Anterior cingulate cortex (tissue), 58 donors: ENCODE measurements at regions not wholly inside any gene's neighbourhood (a gene's known extent, or its start where the extent isn't known, plus 50 kb on each side); places are given as distances from the start of the nearest gene placed in this dataset.

Source experiments
- DNase-seq, 58 donors: peaks; one replicate each; lab custom pipeline; 2025; lab: John Stamatoyannopoulos, UW

DNA sequence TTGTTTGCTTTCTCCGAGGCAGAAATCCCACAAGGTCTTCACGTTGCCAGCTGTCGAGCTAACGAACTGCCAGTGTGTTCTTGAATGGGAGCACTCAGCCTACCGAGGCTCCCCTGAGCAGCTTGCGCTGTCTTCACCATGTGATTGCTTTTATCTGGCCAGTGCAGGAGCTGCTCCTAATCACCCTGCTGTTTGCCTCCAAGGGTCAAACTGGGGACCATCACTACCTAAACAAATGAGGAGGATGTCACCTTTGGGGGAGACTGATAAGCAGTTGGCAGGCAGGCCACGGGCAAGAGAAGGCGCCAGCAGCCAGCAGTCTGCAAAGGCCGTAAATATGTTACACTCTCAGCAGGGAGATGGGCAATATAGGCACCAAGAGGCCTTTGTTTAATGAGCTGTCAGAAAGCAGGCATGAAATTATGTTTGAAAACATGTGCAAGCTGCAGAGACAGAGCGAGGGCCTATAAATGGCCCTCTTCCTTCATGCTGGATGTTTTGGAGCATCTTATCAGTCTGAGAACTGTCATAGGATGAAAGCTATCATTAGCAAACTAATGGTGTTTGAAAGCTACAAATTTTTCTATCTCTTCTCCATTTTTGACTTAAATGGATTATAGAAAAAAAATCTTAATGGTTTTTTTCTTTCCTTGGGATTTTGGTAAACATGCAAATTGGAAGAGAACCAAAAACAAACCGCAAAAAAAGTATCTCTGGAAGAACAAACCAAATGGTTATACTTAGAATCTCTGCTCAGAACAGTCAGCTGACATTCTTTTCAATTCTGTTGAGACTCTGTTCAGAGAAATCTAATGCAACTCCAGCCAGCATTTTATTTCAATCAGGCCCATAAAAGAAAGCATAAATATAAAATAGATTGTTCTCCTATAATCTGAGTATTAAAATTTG is 267.3 kb upstream of the NPVF start:
- DNase-seq, result peak in 6 of 58 donors; percentile 2 to 11 (median 8)

- DNase-seq, result peak in 1 of 58 donors; percentile 2
These were observed 268.4 kb upstream of the NPVF start for GRCh38 chr7:25496476-25497368.

GRCh38 chr7:25500393-25500921 is 272.2 kb upstream of the NPVF start:
- no peak for DNase-seq

DNA sequence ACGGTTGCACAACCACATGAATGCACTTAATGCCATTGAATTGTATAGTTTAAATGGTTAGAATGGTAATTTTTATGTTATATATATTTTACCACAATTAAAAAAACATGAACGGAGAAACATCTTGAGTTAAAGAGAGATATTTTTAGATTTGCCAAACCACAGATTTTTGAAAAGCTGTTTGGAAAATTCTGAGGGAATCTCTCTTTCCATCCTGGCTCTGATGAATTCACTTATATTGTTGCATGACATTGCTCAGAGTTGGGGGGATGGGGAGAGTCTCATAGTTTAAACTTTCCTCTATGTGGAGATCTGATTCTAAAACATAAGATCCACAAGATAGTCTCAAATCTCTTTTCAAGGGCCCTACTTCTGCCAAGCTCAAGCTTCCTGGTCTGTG is 275.0 kb upstream of the NPVF start:
- DNase-seq, result no peak

GRCh38 chr7:25512061-25512687 is 283.9 kb upstream of the NPVF start:
- DNase-seq, result no peak

DNA sequence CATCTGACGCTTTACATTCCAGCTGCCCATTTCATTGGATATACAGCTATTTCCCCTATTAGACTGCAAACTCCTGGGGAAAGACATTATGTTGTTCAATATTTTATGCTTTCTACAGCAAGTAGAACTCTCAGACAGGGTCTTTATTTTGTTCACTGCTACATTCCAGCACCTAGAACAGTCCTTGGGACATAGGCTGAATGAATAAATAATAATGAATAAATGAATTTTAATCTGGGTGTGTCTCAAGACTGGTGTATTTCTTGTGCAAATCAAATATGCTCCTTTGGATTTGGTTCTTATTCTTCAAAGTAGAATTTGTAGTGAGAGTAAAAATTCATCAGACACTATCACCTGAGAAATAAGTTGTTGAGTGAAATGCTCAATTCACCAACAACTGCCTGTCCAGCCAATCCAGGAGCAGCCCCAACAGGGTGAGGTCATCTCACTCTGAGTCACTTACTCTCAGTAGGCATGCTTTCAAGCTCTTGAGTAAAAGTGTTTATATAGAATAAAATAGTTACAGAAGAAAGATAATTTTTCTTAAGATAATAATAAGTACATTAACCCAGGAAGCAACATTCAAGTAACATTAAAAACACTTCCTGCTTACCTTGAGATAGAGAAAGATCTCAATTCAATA is 287.5 kb upstream of the NPVF start:
- DNase-seq, result no peak

DNA sequence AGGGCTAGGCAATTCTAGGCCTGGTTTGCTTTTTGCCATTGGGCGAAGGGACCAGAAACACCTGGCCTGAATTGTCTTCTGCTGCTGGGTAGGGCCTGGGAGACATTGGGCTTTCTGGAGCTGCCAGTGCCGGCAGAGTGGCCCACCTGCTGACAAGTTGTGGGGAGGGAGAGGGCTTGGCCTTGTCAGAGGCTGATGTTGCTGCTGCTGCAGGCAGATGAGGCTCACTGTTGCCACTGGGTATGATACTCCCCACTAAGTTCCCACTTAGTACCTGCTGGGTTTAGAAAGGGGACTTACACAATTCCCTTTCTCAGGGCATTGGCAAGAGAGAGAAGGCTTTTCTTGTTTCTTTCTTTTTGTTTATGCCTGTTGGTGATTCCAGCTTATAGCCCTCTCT is 289.6 kb upstream of the NPVF start:
- DNase-seq, result no peak

- DNase-seq, result no peak
These were observed 291.7 kb upstream of the NPVF start for GRCh38 chr7:25520017-25520416.

DNA sequence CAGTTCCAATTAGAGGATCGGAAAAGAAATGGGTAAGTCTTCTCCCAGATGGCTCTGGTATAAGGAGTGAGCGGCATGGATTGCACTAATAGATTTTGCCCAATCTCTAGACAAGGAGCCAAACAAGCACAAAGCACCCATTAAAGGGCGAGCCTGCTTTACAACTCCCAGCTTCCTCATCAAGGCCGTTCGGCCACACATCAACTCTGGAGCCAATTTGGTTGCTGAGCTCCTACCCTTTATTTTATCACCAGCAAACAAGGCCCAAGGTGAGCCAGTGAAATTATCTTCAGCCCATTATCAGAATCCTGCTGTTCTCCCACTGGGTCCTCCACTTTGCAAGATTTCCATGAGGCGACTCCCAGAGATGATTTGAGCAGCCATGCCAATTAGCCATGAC is 292.2 kb upstream of the NPVF start:
- no peak for DNase-seq

GRCh38 chr7:25521236-25521635 is 292.9 kb upstream of the NPVF start:
- no peak for DNase-seq

DNA sequence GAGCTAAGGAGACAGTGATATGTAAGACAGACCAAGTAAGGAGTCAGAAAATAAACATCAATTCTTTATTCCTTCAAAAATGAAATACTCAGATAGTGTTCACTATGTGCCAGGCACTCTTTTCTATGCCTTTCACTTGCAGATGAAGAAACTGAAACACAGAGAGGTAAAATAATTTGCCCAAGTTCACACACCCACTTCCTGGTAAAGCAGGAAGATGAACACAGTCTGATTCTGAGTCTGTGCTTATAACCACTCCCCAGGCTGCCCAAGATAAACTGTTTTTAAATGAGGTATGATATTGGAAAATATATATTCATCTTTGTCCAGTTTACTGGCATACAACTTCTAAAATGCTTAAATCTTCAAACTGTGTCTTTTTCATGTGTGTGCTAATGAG is 294.4 kb upstream of the NPVF start:
- DNase-seq, result no peak

DNA sequence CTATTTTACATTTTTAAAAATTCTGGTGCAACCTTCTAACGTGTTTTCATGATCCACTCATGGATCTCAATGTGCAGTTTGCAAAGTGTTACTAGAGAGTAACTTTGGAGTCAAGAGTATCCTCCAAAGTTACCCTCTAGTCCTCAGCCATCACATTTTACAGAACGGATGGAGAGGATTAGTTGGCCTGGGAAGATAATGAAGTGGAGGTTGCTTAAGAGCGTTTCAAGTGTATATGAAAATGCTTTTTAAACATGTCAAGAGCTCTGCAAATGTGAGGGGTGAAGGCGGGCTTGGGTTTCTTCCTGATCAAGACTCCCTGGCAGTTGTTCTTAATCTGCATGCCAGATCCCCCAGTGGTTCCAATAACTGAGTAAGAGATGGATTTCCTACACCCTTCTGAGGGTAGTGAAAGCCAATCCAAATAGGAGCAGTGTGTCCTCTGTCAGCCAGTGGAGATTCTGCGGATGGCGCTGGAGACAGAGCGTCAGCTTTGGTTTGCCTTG is 299.4 kb upstream of the NPVF start:
- no peak for DNase-seq

DNA sequence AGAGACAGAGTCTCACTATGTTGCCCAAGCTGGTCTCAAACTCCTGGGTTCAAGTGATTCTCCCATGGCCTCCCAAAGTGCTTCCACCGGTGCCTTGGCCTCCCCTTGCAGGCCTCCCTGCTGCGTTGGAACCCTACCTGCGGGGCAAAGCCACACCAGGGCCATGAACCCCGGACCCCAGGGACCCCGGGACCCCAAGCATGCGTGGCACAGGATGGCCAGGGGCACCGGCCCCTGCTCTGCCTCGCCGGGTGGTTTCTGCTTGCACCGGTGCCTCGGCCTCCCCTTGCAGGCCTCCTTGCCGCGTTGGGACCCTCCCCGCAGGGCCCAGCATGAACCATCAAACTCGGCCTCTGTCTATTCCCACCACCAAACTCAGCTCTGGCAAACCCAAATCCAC is 301.0 kb upstream of the NPVF start:
- no peak for DNase-seq

- DNase-seq, result no peak
These were observed 308.6 kb upstream of the NPVF start for GRCh38 chr7:25536851-25537250.

- DNase-seq, result no peak
These were observed 309.5 kb upstream of the NPVF start for GRCh38 chr7:25537662-25538375.

GRCh38 chr7:25541094-25541821 is 313.0 kb upstream of the NPVF start:
- DNase-seq, result peak in 1 of 58 donors; percentile 13

GRCh38 chr7:25541877-25542276 is 313.6 kb upstream of the NPVF start:
- no peak for DNase-seq

DNA sequence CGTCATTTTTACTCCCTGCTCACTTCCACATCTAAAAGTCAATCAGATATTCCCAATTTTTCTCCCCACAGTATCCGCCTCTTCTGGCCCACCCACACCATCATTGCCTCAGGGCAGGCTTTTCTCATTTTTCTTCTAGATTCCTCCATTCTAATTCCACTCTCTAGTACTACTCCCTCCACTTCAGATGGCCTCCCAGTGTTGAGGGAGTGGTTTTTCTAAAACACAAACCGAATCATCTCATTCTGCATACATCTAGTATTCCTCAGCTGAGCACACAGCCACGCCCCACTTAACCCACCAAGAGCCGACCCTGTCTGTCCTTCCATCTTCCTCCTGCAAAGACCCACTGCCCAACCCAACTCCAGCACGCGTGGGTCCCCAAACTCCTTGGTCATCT is 314.9 kb upstream of the NPVF start:
- no peak for DNase-seq

GRCh38 chr7:25543798-25544197 is 315.5 kb upstream of the NPVF start:
- DNase-seq, result no peak
